ENCODE measurements at regions not wholly inside any gene's neighbourhood (a gene's known extent, or its start where the extent isn't known, plus 50 kb on each side); places are given as distances from the start of the nearest gene placed in this dataset.

DNA sequence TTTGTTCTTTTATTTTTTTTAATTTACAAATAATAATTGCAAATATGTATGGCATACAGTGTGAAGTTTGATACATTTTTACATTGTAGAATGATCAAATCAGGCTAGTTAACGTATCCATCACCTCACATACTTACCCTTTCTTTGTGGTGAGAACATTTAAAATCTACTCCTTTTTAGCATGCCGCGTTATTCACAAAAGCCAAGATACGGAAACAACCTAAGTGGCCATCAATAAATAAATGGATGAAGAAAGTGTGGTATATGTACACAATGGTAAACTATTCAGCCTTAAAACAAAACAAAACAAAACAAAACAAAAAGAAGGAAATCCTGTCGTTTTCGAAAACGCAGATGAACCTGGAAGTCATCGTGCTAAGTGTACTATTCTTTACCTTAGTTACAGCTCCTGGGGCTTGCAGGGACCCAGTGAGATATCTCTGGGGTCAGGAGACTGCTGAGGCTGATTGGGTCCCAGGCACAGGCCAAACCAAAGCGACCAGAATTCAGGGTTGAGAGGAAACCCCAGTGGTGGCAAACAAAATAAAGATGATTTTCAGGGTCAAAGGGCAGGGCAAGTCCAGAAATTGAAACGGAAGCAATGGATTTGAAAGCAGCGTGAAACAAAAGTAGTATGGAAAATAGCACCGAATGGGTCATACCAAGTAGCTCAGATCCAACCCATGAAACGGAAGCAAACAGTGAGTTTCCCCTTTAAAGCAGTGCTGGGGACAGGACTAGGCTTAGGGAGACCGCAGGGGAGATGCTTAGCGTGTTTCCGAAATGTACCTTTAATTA is 188.2 kb downstream of the PLPP3 start:
- Histone ChIP-seq H3K4me3 (replicated peaks; ENCODE audit: insufficient read depth, low read length) (no peak overlapping the region), H3K27me3 (ENCODE audit: insufficient read depth, poor library complexity, severe bottlenecking) (peaks cover 5% of the 10 kb centered on the region), H3K27ac (replicated peaks) (no peak overlapping the region)
- no peak for TF ChIP-seq POLR2AphosphoS5 (IDR thresholded peaks at IDR 0.05; ENCODE audit: low read depth)
- TF ChIP-seq, protein P1, sequence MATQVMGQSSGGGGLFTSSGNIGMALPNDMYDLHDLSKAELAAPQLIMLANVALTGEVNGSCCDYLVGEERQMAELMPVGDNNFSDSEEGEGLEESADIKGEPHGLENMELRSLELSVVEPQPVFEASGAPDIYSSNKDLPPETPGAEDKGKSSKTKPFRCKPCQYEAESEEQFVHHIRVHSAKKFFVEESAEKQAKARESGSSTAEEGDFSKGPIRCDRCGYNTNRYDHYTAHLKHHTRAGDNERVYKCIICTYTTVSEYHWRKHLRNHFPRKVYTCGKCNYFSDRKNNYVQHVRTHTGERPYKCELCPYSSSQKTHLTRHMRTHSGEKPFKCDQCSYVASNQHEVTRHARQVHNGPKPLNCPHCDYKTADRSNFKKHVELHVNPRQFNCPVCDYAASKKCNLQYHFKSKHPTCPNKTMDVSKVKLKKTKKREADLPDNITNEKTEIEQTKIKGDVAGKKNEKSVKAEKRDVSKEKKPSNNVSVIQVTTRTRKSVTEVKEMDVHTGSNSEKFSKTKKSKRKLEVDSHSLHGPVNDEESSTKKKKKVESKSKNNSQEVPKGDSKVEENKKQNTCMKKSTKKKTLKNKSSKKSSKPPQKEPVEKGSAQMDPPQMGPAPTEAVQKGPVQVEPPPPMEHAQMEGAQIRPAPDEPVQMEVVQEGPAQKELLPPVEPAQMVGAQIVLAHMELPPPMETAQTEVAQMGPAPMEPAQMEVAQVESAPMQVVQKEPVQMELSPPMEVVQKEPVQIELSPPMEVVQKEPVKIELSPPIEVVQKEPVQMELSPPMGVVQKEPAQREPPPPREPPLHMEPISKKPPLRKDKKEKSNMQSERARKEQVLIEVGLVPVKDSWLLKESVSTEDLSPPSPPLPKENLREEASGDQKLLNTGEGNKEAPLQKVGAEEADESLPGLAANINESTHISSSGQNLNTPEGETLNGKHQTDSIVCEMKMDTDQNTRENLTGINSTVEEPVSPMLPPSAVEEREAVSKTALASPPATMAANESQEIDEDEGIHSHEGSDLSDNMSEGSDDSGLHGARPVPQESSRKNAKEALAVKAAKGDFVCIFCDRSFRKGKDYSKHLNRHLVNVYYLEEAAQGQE (IDR thresholded peaks at IDR 0.05; ENCODE audit: insufficient replicate concordance, low read depth) = no peak
- TF ChIP-seq, protein P2, sequence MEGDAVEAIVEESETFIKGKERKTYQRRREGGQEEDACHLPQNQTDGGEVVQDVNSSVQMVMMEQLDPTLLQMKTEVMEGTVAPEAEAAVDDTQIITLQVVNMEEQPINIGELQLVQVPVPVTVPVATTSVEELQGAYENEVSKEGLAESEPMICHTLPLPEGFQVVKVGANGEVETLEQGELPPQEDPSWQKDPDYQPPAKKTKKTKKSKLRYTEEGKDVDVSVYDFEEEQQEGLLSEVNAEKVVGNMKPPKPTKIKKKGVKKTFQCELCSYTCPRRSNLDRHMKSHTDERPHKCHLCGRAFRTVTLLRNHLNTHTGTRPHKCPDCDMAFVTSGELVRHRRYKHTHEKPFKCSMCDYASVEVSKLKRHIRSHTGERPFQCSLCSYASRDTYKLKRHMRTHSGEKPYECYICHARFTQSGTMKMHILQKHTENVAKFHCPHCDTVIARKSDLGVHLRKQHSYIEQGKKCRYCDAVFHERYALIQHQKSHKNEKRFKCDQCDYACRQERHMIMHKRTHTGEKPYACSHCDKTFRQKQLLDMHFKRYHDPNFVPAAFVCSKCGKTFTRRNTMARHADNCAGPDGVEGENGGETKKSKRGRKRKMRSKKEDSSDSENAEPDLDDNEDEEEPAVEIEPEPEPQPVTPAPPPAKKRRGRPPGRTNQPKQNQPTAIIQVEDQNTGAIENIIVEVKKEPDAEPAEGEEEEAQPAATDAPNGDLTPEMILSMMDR (IDR thresholded peaks at IDR 0.05; ENCODE audit: insufficient read depth, low read length) = no peak
- no peak for TF ChIP-seq SPI1 (IDR thresholded peaks at IDR 0.05; ENCODE audit: borderline replicate concordance, low read depth)
- TF ChIP-seq GABPA (IDR thresholded peaks at IDR 0.05; ENCODE audit: low read depth) = no peak
- no peak for DNase-seq (ENCODE audit: low read depth in 1 of 2, low spot score in 1 of 2)

- Histone ChIP-seq H3K27ac (replicated peaks) (no peak overlapping the region), H3K4me3 (replicated peaks; ENCODE audit: insufficient read depth, low read length) (no peak overlapping the region), H3K27me3 (ENCODE audit: insufficient read depth, poor library complexity, severe bottlenecking) (no peaks in the 10 kb centered on the region)
- no peak for DNase-seq (ENCODE audit: low read depth in 1 of 2, low spot score in 1 of 2)
- TF ChIP-seq, protein P2 (IDR thresholded peaks at IDR 0.05; ENCODE audit: insufficient read depth, low read length) = no peak
Measured at GRCh38 chr1:56390232-56390867, 189.0 kb downstream of the PLPP3 start.

GRCh38 chr1:56389813-56390212 is 189.6 kb downstream of the PLPP3 start:
- TF ChIP-seq GABPA (IDR thresholded peaks at IDR 0.05; ENCODE audit: low read depth) = no peak
- no peak for TF ChIP-seq POLR2AphosphoS5 (IDR thresholded peaks at IDR 0.05; ENCODE audit: low read depth)
- TF ChIP-seq, protein P2 (IDR thresholded peaks at IDR 0.05; ENCODE audit: insufficient read depth, low read length) = no peak
- no peak for TF ChIP-seq SPI1 (IDR thresholded peaks at IDR 0.05; ENCODE audit: borderline replicate concordance, low read depth)
- TF ChIP-seq, protein P1 (IDR thresholded peaks at IDR 0.05; ENCODE audit: insufficient replicate concordance, low read depth) = no peak
- DNase-seq (ENCODE audit: low read depth in 1 of 2, low spot score in 1 of 2) = no peak
- Histone ChIP-seq H3K27ac (replicated peaks) (no peak overlapping the region), H3K4me3 (replicated peaks; ENCODE audit: insufficient read depth, low read length) (no peak overlapping the region), H3K27me3 (ENCODE audit: insufficient read depth, poor library complexity, severe bottlenecking) (no peaks in the 10 kb centered on the region)
